IPS DF 19.7 (cell line): ENCODE measurements at regions not wholly inside any gene's neighbourhood (a gene's known extent, or its start where the extent isn't known, plus 50 kb on each side); places are given as distances from the start of the nearest gene placed in this dataset.

ENCODE experiments used
- DNase-seq: peaks from one replicate; pipeline ENCODE4 v3.0.0-alpha.2; 2013; ENCODE audit warnings: low read depth, low spot score

GRCh38 chr2:128368437-128369107 is 49.9 kb upstream of the HS6ST1 start:
- no peak for DNase-seq

GRCh38 chr2:128369108-128369555 is 50.5 kb upstream of the HS6ST1 start:
- DNase-seq = no peak

- no peak for DNase-seq
Measured at GRCh38 chr2:128369602-128370467, 51.2 kb upstream of the HS6ST1 start.

DNA sequence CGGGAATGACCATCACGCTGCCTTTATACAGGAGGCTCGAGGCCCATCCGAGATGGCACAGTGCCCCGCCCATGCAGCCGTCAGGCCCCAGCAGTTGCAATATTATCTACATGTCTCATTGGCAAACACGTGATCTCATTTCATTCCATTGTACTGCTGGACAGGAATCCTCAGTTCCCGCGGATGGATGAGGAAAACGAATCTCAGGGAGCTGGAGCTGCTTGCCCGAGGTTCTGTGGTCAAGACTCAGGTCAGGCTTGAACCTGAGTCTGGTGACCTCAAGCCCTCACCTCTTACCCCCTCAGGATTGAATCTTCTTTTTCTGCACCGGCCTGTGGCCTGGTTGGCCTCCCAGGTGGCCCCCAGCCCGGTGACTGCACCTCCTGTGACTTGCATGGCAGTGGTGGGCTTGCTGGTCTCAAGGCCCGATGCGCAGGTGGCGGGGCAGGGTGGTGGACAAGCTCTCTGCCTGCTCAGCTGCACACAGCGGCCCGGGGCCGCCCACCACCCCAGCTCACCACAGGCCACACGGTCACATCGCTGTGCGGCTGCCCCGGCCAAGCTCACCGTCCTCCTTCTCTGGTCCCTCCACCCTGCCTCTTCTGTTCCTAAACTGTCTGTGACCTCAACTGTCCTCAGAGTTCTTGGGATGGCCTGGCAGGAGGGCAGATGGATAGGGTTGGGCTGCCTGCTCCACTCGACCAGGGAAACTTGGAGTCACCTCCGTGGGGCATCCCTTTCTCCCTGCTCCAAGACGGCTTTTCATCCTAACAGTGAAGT is 52.0 kb upstream of the HS6ST1 start:
- no peak for DNase-seq

- no peak for DNase-seq
Measured at GRCh38 chr2:128371248-128371630, 52.6 kb upstream of the HS6ST1 start.

DNA sequence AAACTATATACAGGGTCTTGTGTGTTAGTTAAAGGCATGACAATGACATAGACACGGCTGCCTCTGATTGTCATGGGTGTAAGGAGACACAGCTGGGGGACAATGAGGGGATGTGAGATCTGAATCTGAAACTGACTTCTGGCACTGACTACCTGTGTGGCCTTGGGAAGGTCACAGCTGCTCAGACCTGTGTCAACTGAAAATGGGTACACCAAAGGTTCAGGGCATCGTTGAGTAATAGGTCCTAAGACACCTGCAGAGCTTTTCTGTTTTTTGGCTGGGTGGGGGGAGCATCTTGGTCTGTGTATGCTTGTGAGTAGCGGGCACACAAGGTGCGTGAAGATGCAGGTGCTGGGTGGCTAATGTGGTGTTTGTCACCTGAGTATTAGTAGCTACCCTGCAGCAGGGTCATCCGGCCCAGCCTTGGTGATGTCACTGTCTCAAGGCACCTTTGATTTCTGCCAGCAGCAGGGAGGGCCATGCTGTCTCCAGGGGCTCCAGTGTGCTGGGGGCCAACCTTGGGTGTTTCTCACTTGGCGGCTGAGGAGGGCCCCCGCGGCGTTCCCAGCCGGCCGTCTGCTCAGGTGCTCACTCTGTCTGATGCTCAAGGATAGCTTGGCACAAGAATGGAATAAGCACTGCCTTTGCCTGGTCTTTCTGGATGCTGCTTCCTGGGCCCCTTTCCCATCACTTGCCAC is 53.1 kb upstream of the HS6ST1 start:
- DNase-seq = no peak

DNA sequence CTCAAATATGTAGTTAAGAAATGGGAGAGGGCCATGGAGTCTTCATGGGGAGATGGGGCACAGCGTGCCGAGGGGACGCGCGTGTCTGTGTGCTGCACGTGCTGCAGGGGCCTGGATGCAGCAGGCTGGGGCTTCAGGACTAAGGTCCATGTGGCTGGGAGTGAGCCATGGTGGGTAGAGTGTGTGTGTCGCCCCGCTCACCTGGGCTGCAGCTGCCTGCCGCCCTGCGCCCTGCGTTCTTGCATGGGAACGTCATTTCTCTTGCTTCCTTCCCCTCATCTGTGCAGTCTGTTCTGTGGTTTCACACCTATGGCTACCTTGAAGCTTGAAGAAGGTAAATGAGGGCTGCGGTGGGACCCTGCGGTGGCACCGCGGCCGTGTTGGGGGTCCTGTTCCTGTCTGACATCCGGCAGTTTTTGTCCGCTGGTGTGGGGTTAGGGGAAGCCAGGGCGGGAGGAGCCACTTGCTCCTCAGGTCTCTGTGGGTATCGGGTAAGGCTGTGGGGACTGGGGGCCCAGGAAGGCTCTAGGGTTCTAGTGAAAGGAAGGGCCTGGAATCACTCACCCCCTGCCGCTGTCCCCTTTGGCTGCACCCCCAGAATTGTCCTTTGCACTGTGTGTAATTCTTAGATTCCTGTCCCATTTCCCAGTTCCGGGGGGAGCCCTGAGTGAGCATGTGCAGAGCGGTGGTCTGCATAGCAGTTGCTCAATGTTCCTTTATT is 54.1 kb upstream of the HS6ST1 start:
- no peak for DNase-seq

- DNase-seq = no peak
Measured at GRCh38 chr2:128373451-128374000, 54.9 kb upstream of the HS6ST1 start.

GRCh38 chr2:128374001-128374710 is 55.5 kb upstream of the HS6ST1 start:
- no peak for DNase-seq

DNA sequence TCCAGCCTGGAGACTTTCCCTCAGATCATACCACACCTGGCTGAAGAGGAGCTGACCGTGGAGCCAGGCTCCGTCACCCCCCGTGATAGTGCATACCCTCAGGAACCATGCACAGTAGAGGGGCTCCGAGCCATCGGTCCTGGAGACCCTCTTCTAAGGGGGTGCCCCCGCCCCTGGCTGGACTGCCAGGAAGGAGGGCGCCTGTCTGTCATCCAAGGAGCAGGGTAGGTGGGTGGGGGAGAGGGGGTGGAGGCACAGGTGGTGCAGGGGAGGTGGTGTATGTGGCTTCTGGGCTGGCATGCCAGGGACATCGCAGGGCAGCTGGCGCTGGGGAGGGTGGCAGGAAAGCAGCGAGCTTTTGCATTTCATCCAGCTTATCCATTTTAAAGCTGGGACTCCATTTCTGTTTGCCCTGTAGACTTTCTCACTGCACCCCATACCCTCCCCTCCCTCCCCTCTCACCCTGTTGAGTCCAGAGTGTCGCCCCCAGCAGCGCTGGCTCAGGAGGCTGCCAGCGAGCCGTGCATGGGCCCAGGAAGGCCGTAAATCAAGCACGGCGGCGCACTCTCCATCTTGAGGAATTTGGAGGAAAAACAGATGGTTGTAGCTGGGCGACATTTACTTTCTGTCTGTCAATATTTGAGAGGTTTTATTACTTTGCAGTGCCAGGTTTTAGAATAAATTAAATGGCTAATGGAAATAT is 56.2 kb upstream of the HS6ST1 start:
- no peak for DNase-seq

GRCh38 chr2:128375454-128375853 is 56.8 kb upstream of the HS6ST1 start:
- DNase-seq = no peak

GRCh38 chr2:128376241-128377041 is 57.8 kb upstream of the HS6ST1 start:
- no peak for DNase-seq

- no peak for DNase-seq
Measured at GRCh38 chr2:128377071-128377910, 58.6 kb upstream of the HS6ST1 start.

- DNase-seq = no peak
Measured at GRCh38 chr2:128378231-128379020, 59.8 kb upstream of the HS6ST1 start.

DNA sequence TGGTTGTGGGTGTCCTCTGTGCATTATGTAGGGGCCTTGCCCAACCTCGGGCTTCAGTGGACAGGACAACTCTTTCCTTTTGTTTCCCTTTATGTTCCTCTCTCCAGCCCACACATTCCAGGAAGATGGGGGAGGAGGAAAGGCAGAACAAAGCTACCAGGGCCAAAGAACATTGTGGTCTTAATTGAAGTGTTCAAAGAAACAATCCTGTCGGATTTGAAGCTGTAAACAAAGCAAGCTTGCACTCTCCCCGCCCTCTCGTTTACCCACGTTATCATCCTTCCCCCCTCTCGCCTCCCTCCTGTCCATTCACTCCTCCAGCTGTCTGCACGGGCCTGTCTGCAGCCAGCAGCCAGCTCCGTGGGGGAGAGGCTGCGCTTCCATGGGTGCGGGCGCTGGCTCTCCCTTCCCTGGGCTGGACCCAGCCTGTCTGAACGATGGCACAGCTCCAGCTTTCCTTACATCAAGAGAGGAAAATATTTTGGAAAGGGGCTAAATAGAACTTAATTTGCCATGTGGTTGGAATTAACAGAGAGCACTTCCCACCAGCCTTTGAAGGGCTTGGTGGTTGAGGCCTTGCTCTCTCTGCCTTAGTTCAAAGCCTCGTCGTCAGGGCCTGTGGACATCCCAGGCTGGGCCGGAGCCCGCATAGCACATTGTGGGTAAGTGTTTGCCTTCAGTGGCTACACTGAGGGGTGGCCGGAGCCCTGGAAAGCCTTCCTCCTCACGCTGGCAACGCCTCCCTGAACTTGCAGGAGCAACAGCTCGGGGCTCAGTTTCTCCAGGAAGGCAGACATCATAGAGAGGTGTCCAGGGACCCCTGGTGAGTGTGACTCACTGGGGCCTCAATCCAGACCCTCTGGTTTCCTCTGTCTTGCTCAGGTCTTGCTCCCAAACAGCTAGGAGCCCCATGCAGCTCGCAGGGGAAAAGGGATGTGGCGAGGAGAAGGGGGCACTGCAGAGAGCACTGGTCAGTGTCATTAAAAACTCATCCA is 60.6 kb upstream of the HS6ST1 start:
- DNase-seq = no peak
